ENCODE measurements at regions not wholly inside any gene's neighbourhood (a gene's known extent, or its start where the extent isn't known, plus 50 kb on each side); places are given as distances from the start of the nearest gene placed in this dataset.

- H3K4me3 ChIP-seq (ENCODE audit: low read depth, low read length), result no peak overlapping the region
- no peak for DNase-seq (ENCODE audit: low read depth)
- TF ChIP-seq CTCF (IDR thresholded peaks at IDR 0.05; ENCODE audit: insufficient read depth, low read depth, low read length, missing control alignments), result no peak
These were observed 331.6 kb upstream of the ZNF32 start for GRCh38 chr10:43980313-43980712.

- no peak for DNase-seq (ENCODE audit: low read depth)
- TF ChIP-seq CTCF (IDR thresholded peaks at IDR 0.05; ENCODE audit: insufficient read depth, low read depth, low read length, missing control alignments), result no peak
- no peak overlapping the region for H3K4me3 ChIP-seq (ENCODE audit: low read depth, low read length)
These were observed 330.9 kb upstream of the ZNF32 start for GRCh38 chr10:43979551-43979950.

DNA sequence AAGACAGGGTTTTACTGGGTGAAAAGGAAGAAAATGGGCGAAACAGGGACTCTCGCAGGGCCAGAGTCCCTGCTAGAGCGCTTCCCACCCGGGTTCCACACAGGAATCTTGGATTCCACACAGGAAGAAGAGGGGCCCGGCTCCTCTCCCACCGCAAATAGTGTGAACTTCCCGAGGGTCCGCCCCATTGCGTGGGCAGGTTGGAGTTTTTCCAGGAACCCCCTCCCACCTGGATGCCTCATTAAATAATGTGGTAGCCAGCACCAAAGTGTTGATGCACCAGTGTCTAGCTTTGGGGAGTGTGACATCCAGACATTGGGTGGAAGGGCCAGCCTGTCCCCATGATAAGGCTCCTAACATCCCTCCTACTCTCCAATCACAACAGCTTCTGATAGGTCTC is 330.3 kb upstream of the ZNF32 start:
- no peak for TF ChIP-seq CTCF (IDR thresholded peaks at IDR 0.05; ENCODE audit: insufficient read depth, low read depth, low read length, missing control alignments)
- DNase-seq (ENCODE audit: low read depth), result no peak
- H3K4me3 ChIP-seq (ENCODE audit: low read depth, low read length), result no peak overlapping the region

GRCh38 chr10:43978091-43978490 is 329.4 kb upstream of the ZNF32 start:
- H3K4me3 ChIP-seq (ENCODE audit: low read depth, low read length), result no peak overlapping the region
- no peak for TF ChIP-seq CTCF (IDR thresholded peaks at IDR 0.05; ENCODE audit: insufficient read depth, low read depth, low read length, missing control alignments)
- no peak for DNase-seq (ENCODE audit: low read depth)

DNA sequence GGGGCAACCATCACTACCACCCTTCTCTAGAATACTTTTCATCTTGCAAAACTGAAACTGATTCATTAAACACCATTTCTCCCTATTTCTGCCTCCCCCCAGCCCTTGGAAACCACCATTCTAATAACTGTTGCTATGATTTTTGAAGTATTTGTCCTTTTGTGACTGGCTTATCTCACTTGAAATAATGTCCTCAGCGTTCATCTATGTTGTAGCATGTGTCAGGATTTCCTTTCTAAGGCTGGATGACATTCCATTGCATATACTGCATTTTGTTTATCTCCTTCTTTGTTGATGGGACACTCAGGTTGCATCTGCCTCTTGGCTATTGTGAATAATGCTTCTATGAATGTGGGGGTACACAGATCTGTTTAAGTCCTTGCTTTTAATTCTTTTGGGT is 327.6 kb upstream of the ZNF32 start:
- no peak for DNase-seq (ENCODE audit: low read depth)
- H3K4me3 ChIP-seq (ENCODE audit: low read depth, low read length), result no peak overlapping the region
- TF ChIP-seq CTCF (IDR thresholded peaks at IDR 0.05; ENCODE audit: insufficient read depth, low read depth, low read length, missing control alignments), result no peak

DNA sequence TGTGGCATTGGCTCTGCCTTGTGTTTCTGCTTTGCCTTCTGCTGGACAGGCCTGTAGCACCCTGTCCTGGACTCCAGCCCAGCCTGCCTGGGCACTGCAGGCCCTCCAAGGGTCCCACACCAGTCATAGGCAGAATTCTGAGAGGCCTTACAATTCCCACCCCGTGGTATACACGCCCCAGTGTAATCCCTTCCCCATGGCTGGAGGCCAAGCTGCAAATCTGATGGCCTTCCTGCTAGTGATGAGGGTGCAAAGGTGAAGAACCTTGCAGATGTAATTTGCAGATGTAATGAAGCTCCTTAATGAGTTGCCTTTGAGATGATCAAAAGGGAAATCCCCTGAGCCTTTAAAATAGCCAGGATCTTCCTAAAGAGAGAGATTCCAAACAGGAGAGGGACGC is 325.1 kb upstream of the ZNF32 start:
- TF ChIP-seq CTCF (IDR thresholded peaks at IDR 0.05; ENCODE audit: insufficient read depth, low read depth, low read length, missing control alignments), result no peak
- DNase-seq (ENCODE audit: low read depth), result no peak
- no peak overlapping the region for H3K4me3 ChIP-seq (ENCODE audit: low read depth, low read length)

DNA sequence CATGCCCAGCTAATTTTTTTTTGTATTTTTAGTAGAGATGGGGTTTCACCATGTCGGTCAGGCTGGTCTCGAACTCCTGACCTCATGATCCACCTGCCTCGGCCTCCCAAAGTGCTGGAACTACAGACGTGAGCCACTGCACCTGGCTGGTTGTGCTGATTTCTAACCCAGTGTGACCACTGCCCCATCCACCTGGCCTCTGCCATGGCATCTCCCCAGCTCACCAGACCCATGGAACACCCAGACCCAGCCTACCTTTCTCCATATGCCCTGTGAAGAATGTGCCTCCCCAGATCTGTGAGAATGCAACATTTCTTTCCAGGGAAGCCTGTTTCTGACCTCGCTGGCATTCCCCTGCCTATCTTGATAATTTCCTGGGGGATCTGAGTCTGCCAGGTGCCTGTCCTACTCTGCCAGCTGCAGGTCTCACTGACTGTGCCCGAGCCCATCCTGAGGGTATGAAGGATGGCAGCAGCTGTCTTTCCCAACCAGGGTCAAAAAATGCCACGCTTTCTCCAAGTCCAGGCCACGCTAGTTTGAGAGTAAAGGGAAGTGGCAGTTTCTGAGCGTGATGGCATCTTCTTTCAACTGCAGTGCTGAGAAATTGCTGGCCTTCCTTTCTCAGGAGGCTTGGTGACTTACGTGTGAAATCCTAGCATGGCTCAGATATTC is 324.4 kb upstream of the ZNF32 start:
- TF ChIP-seq CTCF (IDR thresholded peaks at IDR 0.05; ENCODE audit: insufficient read depth, low read depth, low read length, missing control alignments), result no peak
- H3K4me3 ChIP-seq (ENCODE audit: low read depth, low read length), result no peak overlapping the region
- no peak for DNase-seq (ENCODE audit: low read depth)

Measured in GM12865 (cell line).